IMR-90 (cell line): ENCODE measurements at regions not wholly inside any gene's neighbourhood (a gene's known extent, or its start where the extent isn't known, plus 50 kb on each side); places are given as distances from the start of the nearest gene placed in this dataset.

Experiments used
- ATAC-seq: fragments of 200-7000 bp; cut with Tn5 transposase; 2 replicates; pipeline ENCODE4 v1.9.1; 2020; ENCODE audit warnings: low read depth, mild to moderate bottlenecking, moderate library complexity
- BruUV-seq: library from RNA; stranded (reverse); fragments of 400-500 nt; replicated peaks from 2 replicates; lab custom pipeline; 2021; lab: Mats Ljungman, UMichigan
- CTCF ChIA-PET: fragments of 300-600 bp; formaldehyde crosslinking; extraction: SDS; loops from one replicate; lab custom pipeline; 2021; ENCODE audit warnings: antibody characterized with exemption; lab: Yijun Ruan, JAX
- POLR2A ChIA-PET: fragments of 300-600 bp; sonication (Branson Sonifier 250); formaldehyde crosslinking; loops from one replicate; lab custom pipeline; 2022; ENCODE audit warnings: antibody characterized with exemption; ENCODE audit not compliant: unreplicated experiment; lab: Charles Lee
- DNase-seq: peaks from one replicate; pipeline ENCODE4 v3.0.0; 2013
- H2AFZ ChIP-seq: replicated peaks from 2 replicates; pipeline ENCODE3; 2013; ENCODE audit warnings: low read length, mild to moderate bottlenecking; ENCODE audit not compliant: poor library complexity
- H2AK5ac ChIP-seq: 2 replicates; pipeline ENCODE4 v1.6.1; 2013; ENCODE audit warnings: low read depth, low read length, inconsistent platforms
- H2AK9ac ChIP-seq: replicated peaks from 2 replicates; pipeline ENCODE3; 2013; ENCODE audit warnings: mild to moderate bottlenecking, low read depth, low read length, moderate library complexity; ENCODE audit not compliant: poor library complexity
- H2BK120ac ChIP-seq: 2 replicates; pipeline ENCODE4 v1.6.1; 2013; ENCODE audit warnings: low read depth, low read length, inconsistent platforms
- H2BK15ac ChIP-seq: 3 replicates; pipeline ENCODE4 v1.6.1; 2013; ENCODE audit warnings: low read depth, low read length, inconsistent platforms
- H2BK20ac ChIP-seq: 2 replicates; pipeline ENCODE4 v1.6.1; 2013; ENCODE audit warnings: low read depth, mild to moderate bottlenecking, inconsistent platforms, low read length, moderate library complexity
- H2BK5ac ChIP-seq: 2 replicates; pipeline ENCODE4 v1.6.1; 2013; ENCODE audit warnings: mild to moderate bottlenecking, low read depth, low read length, inconsistent platforms; ENCODE audit not compliant: poor library complexity, severe bottlenecking
- H3K14ac ChIP-seq: replicated peaks from 2 replicates; pipeline ENCODE4 v1.6.1; 2013; ENCODE audit warnings: low read depth, low read length, inconsistent platforms
- H3K18ac ChIP-seq: 2 replicates; pipeline ENCODE4 v1.6.1; 2013; ENCODE audit warnings: low read depth, low read length, control low read depth
- H3K23ac ChIP-seq: 2 replicates; pipeline ENCODE4 v1.6.1; 2013; ENCODE audit warnings: low read depth, low read length, inconsistent platforms
- H3K27ac ChIP-seq: 2 replicates; pipeline ENCODE4 v1.5.1; 2013; ENCODE audit warnings: mild to moderate bottlenecking, control low read depth, low read length; ENCODE audit not compliant: insufficient read depth
- H3K27me3 ChIP-seq: 2 replicates; pipeline ENCODE4 v1.6.1; 2013; ENCODE audit warnings: low read length; ENCODE audit not compliant: control insufficient read depth, insufficient read depth
- H3K36me3 ChIP-seq: 2 replicates; pipeline ENCODE4 v1.6.1; 2013; ENCODE audit warnings: low read length, mixed read lengths; ENCODE audit not compliant: control insufficient read depth, insufficient read depth
- H3K4ac ChIP-seq: 2 replicates; pipeline ENCODE4 v1.6.1; 2013; ENCODE audit warnings: low read depth, low read length, inconsistent platforms
- H3K4me1 ChIP-seq: 2 replicates; pipeline ENCODE4 v1.6.1; 2013; ENCODE audit warnings: low read length, mixed read lengths; ENCODE audit not compliant: control insufficient read depth, insufficient read depth
- H3K4me2 ChIP-seq: 2 replicates; pipeline ENCODE4 v1.6.1; 2013; ENCODE audit warnings: low read depth, mild to moderate bottlenecking, control low read depth, low read length, moderate library complexity
- H3K4me3 ChIP-seq: 2 replicates; pipeline ENCODE4 v1.5.1; 2013; ENCODE audit warnings: low read depth, mild to moderate bottlenecking, control low read depth, low read length, moderate library complexity; ENCODE audit not compliant: insufficient read depth
- H3K56ac ChIP-seq: 2 replicates; pipeline ENCODE4 v1.6.1; 2013; ENCODE audit warnings: low read length, inconsistent platforms; ENCODE audit not compliant: insufficient read depth; ENCODE audit errors: extremely low read depth
- H3K79me1 ChIP-seq, 2 experiments: 2 replicates each; pipeline ENCODE4 v1.6.1; 2013; ENCODE audit warnings: low read length in 2 of 2, inconsistent platforms in 1 of 2, low read depth in 1 of 2
- H3K9ac ChIP-seq: 2 replicates; pipeline ENCODE4 v1.6.1; 2013; ENCODE audit warnings: low read depth, low read length, control low read depth
- H3K9me1 ChIP-seq: 2 replicates; pipeline ENCODE4 v1.6.1; 2013; ENCODE audit warnings: low read length, inconsistent platforms; ENCODE audit not compliant: insufficient read depth
- H3K9me3 ChIP-seq: 2 replicates; pipeline ENCODE4 v1.6.1; 2013; ENCODE audit warnings: low read length; ENCODE audit not compliant: control insufficient read depth, insufficient read depth
- H4K20me1 ChIP-seq: 2 replicates; pipeline ENCODE4 v1.6.1; 2013; ENCODE audit warnings: low read length, inconsistent platforms; ENCODE audit not compliant: insufficient read depth
- H4K5ac ChIP-seq: 2 replicates; pipeline ENCODE4 v1.6.1; 2013; ENCODE audit warnings: mild to moderate bottlenecking, low read depth, low read length, control low read depth
- H4K8ac ChIP-seq, 2 experiments: 2 replicates each; pipeline ENCODE4 v1.6.1; 2013; ENCODE audit warnings: low read depth in 2 of 2, low read length in 2 of 2, control low read depth in 1 of 2, inconsistent platforms in 1 of 2
- H4K91ac ChIP-seq: 2 replicates; pipeline ENCODE4 v1.6.1; 2013; ENCODE audit warnings: low read depth, low read length, inconsistent platforms; ENCODE audit not compliant: insufficient read depth
- FOS ChIP-seq: fragments of 150-350 bp; IDR thresholded peaks from 2 replicates; pipeline ENCODE4 v1.6.1; 2016; ENCODE audit warnings: low read depth, low read length
- MXI1 ChIP-seq: IDR thresholded peaks from 2 replicates; pipeline ENCODE4 v1.6.1; 2012; ENCODE audit warnings: low read depth, mild to moderate bottlenecking, low read length, moderate library complexity, borderline replicate concordance
- WGBS, 2 experiments: methylation state at CpG; one replicate each; pipeline versions ENCODE4 v1.1.5 to v1.1.7; 2013; ENCODE audit warnings: missing lambda C conversion rate in 2 of 2; ENCODE audit not compliant: insufficient read length in 1 of 2; ENCODE audit errors: extremely low coverage in 2 of 2; 5-methylcytosine and 5-hydroxymethylcytosine counted together
- dilution Hi-C: fragments of 300-500 bp; cut with HindIII; formaldehyde crosslinking; loops from one replicate; pipeline ENCODE4 v1.14.3; 2018; ENCODE audit warnings: low sequenced_read_pairs; ENCODE audit not compliant: unreplicated experiment
- in situ Hi-C: fragments of 300-500 bp; cut with MboI; formaldehyde crosslinking; loops from 3 replicates; pipeline ENCODE4 v1.14.3; 2019; ENCODE audit warnings: low sequenced_read_pairs, inconsistent platforms, mixed read lengths
- intact Hi-C: fragments of 100-400 bp; cut with micrococcal nuclease; formaldehyde crosslinking; loops from 2 replicates; pipeline ENCODE4 v1.10.0; 2022

GRCh38 chr1:238466459-238466858, 575.7 kb upstream of the ZP4 start:
- POLR2A ChIA-PET = no interaction called here
- Histone ChIP-seq H3K18ac (no peak overlapping the region), H3K27ac (no peak overlapping the region), H2BK15ac (no peak overlapping the region), H3K9me1 (no peaks in the 10 kb centered on the region), H3K4me1 (no peaks in the 10 kb centered on the region), H3K27me3 (no peaks in the 10 kb centered on the region), H3K9ac (no peak overlapping the region), H2BK120ac (peak overlapping the region; percentile 21; the same call in 1 of the 2 replicates), H2AK9ac (no peak overlapping the region), H3K56ac (no peak overlapping the region), H3K36me3 (no peaks in the 10 kb centered on the region), H4K91ac (no peak overlapping the region), H2BK20ac (0 out of 2 replicates have a peak overlapping the region, but pooled peaks have one; percentile 21), H3K14ac (no peak overlapping the region), H2AK5ac (no peak overlapping the region), H2AFZ (no peak overlapping the region), H3K4me2 (peak overlapping the region; percentile 52; the same call in 1 of the 2 replicates), H2BK5ac (no peak overlapping the region), H4K20me1 (no peaks in the 10 kb centered on the region), H3K4me3 (no peak overlapping the region), H3K79me1 (no peaks in the 10 kb centered on the region), H4K5ac (no peak overlapping the region), H3K23ac (no peak overlapping the region), H3K4ac (no peak overlapping the region), H3K9me3 (no peaks in the 10 kb centered on the region), H4K8ac (no peak overlapping the region)
- dilution Hi-C loops (no loop called here), intact Hi-C loops (no loop called here), in situ Hi-C loops (no loop called here)
- CTCF ChIA-PET = no interaction called here
- TF ChIP-seq FOS = peak; percentile 70
- TF ChIP-seq MXI1 = no peak
- DNase-seq (peak; percentile 71), ATAC-seq (peak; percentile 75)
- BruUV-seq = no TSS peak
- no CpG with 5 or more reads among the region's 5 CpGs for WGBS, 2 experiments
